H9 (cell line): ENCODE measurements at regions not wholly inside any gene's neighbourhood (a gene's known extent, or its start where the extent isn't known, plus 50 kb on each side); places are given as distances from the start of the nearest gene placed in this dataset.

ENCODE experiments used
- DNase-seq: peaks from one replicate; pipeline ENCODE4 v3.0.0-alpha.2; 2017
- H2AFZ ChIP-seq: one replicate; pipeline ENCODE4 v1.6.1; 2013; ENCODE audit warnings: mild to moderate bottlenecking, low read length, control low read depth, moderate library complexity
- H2AK5ac ChIP-seq: 2 replicates; pipeline ENCODE4 v1.6.1; 2013; ENCODE audit warnings: low read length, control low read depth, mixed read lengths; ENCODE audit not compliant: insufficient read length
- H2BK120ac ChIP-seq: one replicate; pipeline ENCODE4 v1.6.1; 2013; ENCODE audit warnings: low read depth, mild to moderate bottlenecking, low read length, control low read depth, inconsistent platforms; ENCODE audit not compliant: poor library complexity, severe bottlenecking
- H2BK12ac ChIP-seq: 2 replicates; pipeline ENCODE4 v1.6.1; 2013; ENCODE audit warnings: low read length, control low read depth, mixed read lengths, low read depth; ENCODE audit not compliant: insufficient read length
- H2BK15ac ChIP-seq: 2 replicates; pipeline ENCODE4 v1.6.1; 2013; ENCODE audit warnings: low read depth, low read length, control low read depth
- H2BK20ac ChIP-seq: one replicate; pipeline ENCODE4 v1.6.1; 2013; ENCODE audit warnings: low read depth, mild to moderate bottlenecking, low read length, control low read depth, inconsistent platforms; ENCODE audit not compliant: poor library complexity, severe bottlenecking
- H2BK5ac ChIP-seq: 2 replicates; pipeline ENCODE4 v1.6.1; 2013; ENCODE audit warnings: low read length, control low read depth, mixed read lengths; ENCODE audit not compliant: insufficient read length
- H3K14ac ChIP-seq: 2 replicates; pipeline ENCODE4 v1.6.1; 2013; ENCODE audit warnings: low read length, control low read depth; ENCODE audit not compliant: insufficient read depth
- H3K18ac ChIP-seq: 2 replicates; pipeline ENCODE4 v1.6.1; 2013; ENCODE audit warnings: low read depth, mild to moderate bottlenecking, mixed read lengths, low read length, control low read depth; ENCODE audit not compliant: insufficient read length
- H3K23ac ChIP-seq: 2 replicates; pipeline ENCODE4 v1.6.1; 2013; ENCODE audit warnings: low read length, control low read depth, mixed read lengths, low read depth; ENCODE audit not compliant: insufficient read length
- H3K23me2 ChIP-seq: 2 replicates; pipeline ENCODE4 v1.6.1; 2013; ENCODE audit warnings: low read depth, mild to moderate bottlenecking, mixed read lengths, low read length, control low read depth; ENCODE audit not compliant: insufficient read length, poor library complexity, severe bottlenecking
- H3K27ac ChIP-seq: 2 replicates; pipeline ENCODE4 v1.5.1; 2013; ENCODE audit warnings: low read length, control low read depth, mixed read lengths, low read depth; ENCODE audit not compliant: insufficient read length
- H3K27me3 ChIP-seq: 2 replicates; pipeline ENCODE4 v1.6.1; 2013; ENCODE audit warnings: low read length, control low read depth, inconsistent platforms; ENCODE audit not compliant: insufficient read depth
- H3K4ac ChIP-seq: 2 replicates; pipeline ENCODE4 v1.6.1; 2013; ENCODE audit warnings: low read depth, mild to moderate bottlenecking, control low read depth, inconsistent platforms, low read length, moderate library complexity
- H3K4me1 ChIP-seq: 2 replicates; pipeline ENCODE4 v1.6.1; 2013; ENCODE audit warnings: low read length, control low read depth, inconsistent platforms; ENCODE audit not compliant: insufficient read depth
- H3K4me2 ChIP-seq: 2 replicates; pipeline ENCODE4 v1.6.1; 2013; ENCODE audit warnings: low read length, control low read depth, mixed read lengths; ENCODE audit not compliant: insufficient read length, insufficient read depth
- H3K56ac ChIP-seq: 2 replicates; pipeline ENCODE4 v1.6.1; 2013; ENCODE audit warnings: low read depth, mild to moderate bottlenecking, mixed read lengths, low read length, control low read depth; ENCODE audit not compliant: insufficient read length
- H3K79me1 ChIP-seq: 2 replicates; pipeline ENCODE4 v1.6.1; 2013; ENCODE audit warnings: low read depth, mild to moderate bottlenecking, moderate library complexity, low read length, control low read depth, inconsistent platforms; ENCODE audit not compliant: insufficient read depth, poor library complexity, severe bottlenecking
- H3K79me2 ChIP-seq: 2 replicates; pipeline ENCODE4 v1.6.1; 2013; ENCODE audit warnings: low read length, control low read depth, inconsistent platforms; ENCODE audit not compliant: insufficient read depth
- H3K9ac ChIP-seq: 2 replicates; pipeline ENCODE4 v1.6.1; 2013; ENCODE audit warnings: low read length, control low read depth, mixed read lengths; ENCODE audit not compliant: insufficient read length; ENCODE audit errors: extremely low read depth
- H3K9me3 ChIP-seq: one replicate; pipeline ENCODE4 v1.6.1; 2013; ENCODE audit warnings: low read depth, low read length, inconsistent platforms; ENCODE audit not compliant: control insufficient read depth
- H3T11ph ChIP-seq: one replicate; pipeline ENCODE4 v1.6.1; 2013; ENCODE audit warnings: mild to moderate bottlenecking, low read length, control low read depth, inconsistent platforms
- H4K20me1 ChIP-seq: one replicate; pipeline ENCODE4 v1.6.1; 2013; ENCODE audit not compliant: control insufficient read depth, insufficient read length, insufficient read depth
- H4K5ac ChIP-seq: 2 replicates; pipeline ENCODE4 v1.6.1; 2013; ENCODE audit warnings: low read depth, mild to moderate bottlenecking, mixed read lengths, low read length, control low read depth; ENCODE audit not compliant: insufficient read length
- H4K8ac ChIP-seq: replicated peaks from 2 replicates; pipeline ENCODE4 v1.6.1; 2013; ENCODE audit warnings: low read length, control low read depth, mixed read lengths, low read depth; ENCODE audit not compliant: insufficient read length
- H4K91ac ChIP-seq: 2 replicates; pipeline ENCODE4 v1.6.1; 2013; ENCODE audit warnings: low read depth, mild to moderate bottlenecking, moderate library complexity, mixed read lengths, low read length, control low read depth; ENCODE audit not compliant: insufficient read length
- H3K27ac Mint-ChIP-seq, 3 experiments: 2 replicates in 2 of 3; 3 replicates in 1 of 3; pipeline ENCODE4 v1.8.0; 2020 to 2021; ENCODE audit warnings: mixed read lengths in 3 of 3, mild to moderate bottlenecking in 1 of 3, moderate library complexity in 1 of 3
- H3K27me3 Mint-ChIP-seq: 2 replicates; pipeline ENCODE4 v1.8.0; 2021; ENCODE audit warnings: low read depth, mild to moderate bottlenecking, moderate library complexity, mixed read lengths
- H3K36me3 Mint-ChIP-seq, 3 experiments: 2 replicates in 2 of 3; 3 replicates in 1 of 3; pipeline ENCODE4 v1.8.0; 2020 to 2021; ENCODE audit warnings: low read depth in 3 of 3, mixed read lengths in 3 of 3; ENCODE audit not compliant: insufficient read depth in 1 of 3
- H3K4me1 Mint-ChIP-seq, 2 experiments: 2 replicates each; pipeline ENCODE4 v1.8.0; 2020; ENCODE audit warnings: mixed read lengths in 2 of 2
- H3K4me3 Mint-ChIP-seq, 2 experiments: 2 replicates in 1 of 2; 3 replicates in 1 of 2; pipeline ENCODE4 v1.8.0; 2020 to 2021; ENCODE audit warnings: mild to moderate bottlenecking in 2 of 2, mixed read lengths in 2 of 2, moderate library complexity in 1 of 2
- H3K9me3 Mint-ChIP-seq, 2 experiments: 2 replicates in 1 of 2; 3 replicates in 1 of 2; pipeline ENCODE4 v1.8.0; 2020; ENCODE audit warnings: mild to moderate bottlenecking in 2 of 2, mixed read lengths in 2 of 2, moderate library complexity in 1 of 2
- WGBS: extraction: QIAGEN DNeasy Blood & Tissue Kit; methylation state at CpG from one replicate; pipeline ENCODE4 v1.1.7; 2013; ENCODE audit warnings: missing lambda C conversion rate, low lambda C conversion rate, mixed read lengths; ENCODE audit not compliant: insufficient read length; ENCODE audit errors: extremely low coverage; 5-methylcytosine and 5-hydroxymethylcytosine counted together
- TF ChIP-seq, protein P1 (sequence below): fragments of 200-600 bp; sonication (generic); conservative IDR thresholded peaks from 3 replicates; pipeline ENCODE4 v1.8.0; 2021; ENCODE audit warnings: antibody characterized with exemption, mild to moderate bottlenecking

DNA sequence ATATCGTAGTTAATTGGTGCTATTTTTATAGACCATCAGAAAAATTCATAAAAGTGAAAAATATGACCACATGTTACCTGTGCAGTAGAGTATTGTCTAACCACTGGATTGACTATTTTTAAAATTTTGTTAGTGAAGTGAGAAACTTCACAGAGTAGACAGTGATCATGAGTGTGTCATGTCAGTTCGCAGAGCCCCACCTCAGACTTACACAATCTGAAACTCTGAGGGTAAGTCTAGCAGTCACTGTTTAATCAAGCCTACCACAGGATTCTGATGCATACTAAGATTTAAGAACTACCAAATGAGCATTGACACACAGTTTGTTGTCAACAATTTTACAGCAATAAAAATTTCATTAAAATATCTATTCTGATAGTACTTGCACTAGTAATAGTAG, 552.9 kb upstream of the SUCLG2 start:
- Histone ChIP-seq H3K27me3 (no peaks in the 10 kb centered on the region), H3K14ac (no peak overlapping the region), H2BK5ac (no peak overlapping the region), H3K56ac (no peak overlapping the region), H4K20me1 (no peaks in the 10 kb centered on the region), H3K9me3 (peaks cover 7% of the 10 kb centered on the region), H2BK20ac (no peak overlapping the region), H3K23me2 (no peaks in the 10 kb centered on the region), H3K18ac (no peak overlapping the region), H3K79me1 (no peaks in the 10 kb centered on the region), H3K9ac (no peak overlapping the region), H4K5ac (no peak overlapping the region), H3K27ac (no peak overlapping the region), H2BK120ac (no peak overlapping the region), H3K4ac (no peak overlapping the region), H3K23ac (no peak overlapping the region), H3T11ph (no peak overlapping the region), H4K91ac (no peak overlapping the region), H3K4me2 (no peak overlapping the region), H2AFZ (no peak overlapping the region), H3K79me2 (no peaks in the 10 kb centered on the region; the same call in 1 of the 2 replicates), H4K8ac (no peak overlapping the region), H2BK15ac (no peak overlapping the region), H2AK5ac (no peak overlapping the region), H2BK12ac (no peak overlapping the region), H3K4me1 (no peaks in the 10 kb centered on the region)
- Mint-ChIP-seq H3K4me1 (no peaks in the 10 kb centered on the region; a peak in 1 of 4 replicates), H3K9me3 (peaks cover 7 to 8% of the 10 kb centered on the region in 2 experiments; a peak in 4 of 5 replicates), H3K36me3 (peaks cover 5 to 10% (median 7%) of the 10 kb centered on the region in 3 experiments; a peak in 4 of 7 replicates), H3K4me3 (no peak overlapping the region), H3K27me3 (peaks cover 2% of the 10 kb centered on the region; the same call in 1 of the 2 replicates), H3K27ac (no peak overlapping the region)
- TF ChIP-seq, protein P1, sequence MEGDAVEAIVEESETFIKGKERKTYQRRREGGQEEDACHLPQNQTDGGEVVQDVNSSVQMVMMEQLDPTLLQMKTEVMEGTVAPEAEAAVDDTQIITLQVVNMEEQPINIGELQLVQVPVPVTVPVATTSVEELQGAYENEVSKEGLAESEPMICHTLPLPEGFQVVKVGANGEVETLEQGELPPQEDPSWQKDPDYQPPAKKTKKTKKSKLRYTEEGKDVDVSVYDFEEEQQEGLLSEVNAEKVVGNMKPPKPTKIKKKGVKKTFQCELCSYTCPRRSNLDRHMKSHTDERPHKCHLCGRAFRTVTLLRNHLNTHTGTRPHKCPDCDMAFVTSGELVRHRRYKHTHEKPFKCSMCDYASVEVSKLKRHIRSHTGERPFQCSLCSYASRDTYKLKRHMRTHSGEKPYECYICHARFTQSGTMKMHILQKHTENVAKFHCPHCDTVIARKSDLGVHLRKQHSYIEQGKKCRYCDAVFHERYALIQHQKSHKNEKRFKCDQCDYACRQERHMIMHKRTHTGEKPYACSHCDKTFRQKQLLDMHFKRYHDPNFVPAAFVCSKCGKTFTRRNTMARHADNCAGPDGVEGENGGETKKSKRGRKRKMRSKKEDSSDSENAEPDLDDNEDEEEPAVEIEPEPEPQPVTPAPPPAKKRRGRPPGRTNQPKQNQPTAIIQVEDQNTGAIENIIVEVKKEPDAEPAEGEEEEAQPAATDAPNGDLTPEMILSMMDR, result no peak
- WGBS, result no CpG with 5 or more reads among the region's 2 CpGs
- no peak for DNase-seq
